ENCODE measurements at regions not wholly inside any gene's neighbourhood (a gene's known extent, or its start where the extent isn't known, plus 50 kb on each side); places are given as distances from the start of the nearest gene placed in this dataset.

DNA sequence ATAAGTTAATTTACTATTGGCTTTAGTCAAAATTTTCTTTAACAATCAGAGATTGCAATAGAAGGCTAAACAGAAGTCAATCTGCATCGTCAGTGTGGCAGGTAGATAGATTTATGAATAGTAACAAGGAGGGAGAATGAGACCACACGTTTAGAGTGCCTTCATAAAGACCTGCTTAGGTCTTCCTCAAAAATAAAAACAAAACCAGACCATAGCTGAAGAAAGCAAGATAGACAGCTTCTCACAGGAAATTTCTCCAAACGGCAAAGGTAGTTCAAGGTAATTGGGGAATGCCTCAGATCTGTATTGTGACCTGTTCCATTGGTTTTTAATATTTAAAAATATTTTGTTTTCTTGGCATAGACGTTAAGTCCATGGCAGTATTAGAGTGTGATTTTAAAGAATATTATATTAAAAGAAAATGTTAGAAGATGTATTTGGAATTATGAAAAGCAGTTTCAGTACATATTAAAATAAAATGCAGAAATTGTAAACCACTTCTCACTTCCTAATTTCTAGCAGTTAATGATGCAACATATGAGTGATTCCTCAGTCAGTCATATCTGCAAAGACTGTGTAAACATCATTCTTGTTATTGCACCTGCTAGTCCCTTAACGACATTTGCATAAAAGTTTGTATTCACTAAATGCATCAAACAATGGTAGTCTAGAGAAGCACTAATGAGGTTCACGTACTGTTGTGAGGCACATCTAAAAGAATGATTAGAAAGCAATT lies 278.0 kb downstream of the HLX start:
- Histone ChIP-seq H4K20me1 (ENCODE audit: control insufficient read depth, extremely low read depth, insufficient read depth, low read length) (no peaks in the 10 kb centered on the region), H2AFZ (ENCODE audit: control insufficient read depth, low read length) (no peak overlapping the region), H3K9me3 (ENCODE audit: control insufficient read depth, low read depth, low read length) (no peaks in the 10 kb centered on the region), H3K4me3 (ENCODE audit: control insufficient read depth in 2 of 3, extremely low read depth in 1 of 3, insufficient read depth in 2 of 3, low read depth in 1 of 3, low read length in 3 of 3) (no peak overlapping the region), H3K27ac (ENCODE audit: control insufficient read depth, insufficient read depth, low read length) (no peak overlapping the region), H3K27me3 (ENCODE audit: control insufficient read depth, extremely low read depth, insufficient read depth, low read length) (no peaks in the 10 kb centered on the region), H3K36me3 (ENCODE audit: control insufficient read depth in 2 of 2, extremely low read depth in 1 of 2, insufficient read depth in 2 of 2, low read length in 2 of 2) (no peaks in the 10 kb centered on the region), H3K4me2 (ENCODE audit: control insufficient read depth, extremely low read depth, insufficient read depth, low read depth, low read length) (no peak overlapping the region), H3K79me2 (ENCODE audit: control insufficient read depth, insufficient read depth, low read length) (no peaks in the 10 kb centered on the region), H3K4me1 (ENCODE audit: control insufficient read depth, extremely low read depth, insufficient read depth, low read length) (no peaks in the 10 kb centered on the region), H3K9ac (ENCODE audit: control insufficient read depth, extremely low read depth, insufficient read depth, low read length) (no peak overlapping the region), H3K9me1 (ENCODE audit: control insufficient read depth, extremely low read depth, insufficient read depth, low read length) (no peaks in the 10 kb centered on the region)
- FAIRE-seq = no peak
- TF ChIP-seq EZH2 (IDR thresholded peaks at IDR 0.05; ENCODE audit: low read length) (no peak), CTCF (optimal IDR thresholded peaks at IDR 0.05 in 1 of 3, IDR thresholded peaks at IDR 0.05 in 1 of 3, conservative IDR thresholded peaks at IDR 0.05 in 1 of 3; ENCODE audit: extremely low read depth in 1 of 3, insufficient read depth in 2 of 3, low read length in 3 of 3) (no peak)
- no peak for DNase-seq (ENCODE audit: low read depth, low spot score)
- dilution Hi-C loops (cut with MboI; ENCODE audit: extremely low pct_ligation_motif_present, low sequenced_read_pairs) = no loop called here

DNA sequence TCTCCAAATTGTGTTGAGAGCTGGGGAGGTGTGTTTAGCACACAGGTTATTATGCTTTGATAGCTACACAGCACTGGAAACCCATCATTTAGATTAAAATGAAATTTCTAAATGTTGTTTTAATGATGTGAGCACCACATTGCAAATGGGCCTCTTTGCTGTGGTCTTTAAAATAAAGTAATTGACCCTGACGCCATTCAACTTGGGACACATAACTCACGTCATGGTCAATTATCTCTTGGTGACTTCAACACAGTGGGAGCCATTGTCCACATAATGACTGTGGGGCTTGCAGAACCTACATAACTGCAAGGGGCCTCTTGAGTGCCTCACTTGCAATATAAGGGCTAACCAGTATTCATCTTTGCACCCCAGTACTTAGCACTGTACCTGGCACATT lies 280.4 kb downstream of the HLX start:
- dilution Hi-C loops (cut with MboI; ENCODE audit: extremely low pct_ligation_motif_present, low sequenced_read_pairs) = no loop called here
- no peak for DNase-seq (ENCODE audit: low read depth, low spot score)

More for the DNA sequence above, 280.4 kb downstream of the HLX start:
- H3K9ac ChIP-seq (ENCODE audit: control insufficient read depth, extremely low read depth, insufficient read depth, low read length) = no peak overlapping the region
- H2AFZ ChIP-seq (ENCODE audit: control insufficient read depth, low read length) = no peak overlapping the region
- no peaks in the 10 kb centered on the region for H3K9me3 ChIP-seq (ENCODE audit: control insufficient read depth, low read depth, low read length)
- no peak overlapping the region for H3K4me2 ChIP-seq (ENCODE audit: control insufficient read depth, extremely low read depth, insufficient read depth, low read depth, low read length)
- H3K27me3 ChIP-seq (ENCODE audit: control insufficient read depth, extremely low read depth, insufficient read depth, low read length) = no peaks in the 10 kb centered on the region
- no peaks in the 10 kb centered on the region for H3K9me1 ChIP-seq (ENCODE audit: control insufficient read depth, extremely low read depth, insufficient read depth, low read length)
- no peak overlapping the region for H3K4me3 ChIP-seq (ENCODE audit: control insufficient read depth in 2 of 3, extremely low read depth in 1 of 3, insufficient read depth in 2 of 3, low read depth in 1 of 3, low read length in 3 of 3)
- H3K27ac ChIP-seq (ENCODE audit: control insufficient read depth, insufficient read depth, low read length) = no peak overlapping the region
- no peaks in the 10 kb centered on the region for H3K4me1 ChIP-seq (ENCODE audit: control insufficient read depth, extremely low read depth, insufficient read depth, low read length)
- no peaks in the 10 kb centered on the region for H3K79me2 ChIP-seq (ENCODE audit: control insufficient read depth, insufficient read depth, low read length)
- FAIRE-seq = no peak
- TF ChIP-seq CTCF (optimal IDR thresholded peaks at IDR 0.05 in 1 of 3, IDR thresholded peaks at IDR 0.05 in 1 of 3, conservative IDR thresholded peaks at IDR 0.05 in 1 of 3; ENCODE audit: extremely low read depth in 1 of 3, insufficient read depth in 2 of 3, low read length in 3 of 3) (no peak), EZH2 (IDR thresholded peaks at IDR 0.05; ENCODE audit: low read length) (no peak)
- no peaks in the 10 kb centered on the region for H4K20me1 ChIP-seq (ENCODE audit: control insufficient read depth, extremely low read depth, insufficient read depth, low read length)
- H3K36me3 ChIP-seq (ENCODE audit: control insufficient read depth in 2 of 2, extremely low read depth in 1 of 2, insufficient read depth in 2 of 2, low read length in 2 of 2) = no peaks in the 10 kb centered on the region
